Endothelial cell of umbilical vein (primary cell): ENCODE measurements at regions not wholly inside any gene's neighbourhood (a gene's known extent, or its start where the extent isn't known, plus 50 kb on each side); places are given as distances from the start of the nearest gene placed in this dataset.

Experiments used
- CTCF ChIP-seq, 2 donors: IDR thresholded peaks; 1 replicate in 1 of 2; 2 replicates in 1 of 2; pipeline ENCODE4 v1.5.1; 2011; ENCODE audit warnings: low read length in 2 of 2, mild to moderate bottlenecking in 2 of 2, moderate library complexity in 2 of 2, control low read depth in 1 of 2, inconsistent platforms in 1 of 2, low read depth in 1 of 2; ENCODE audit not compliant: insufficient read depth in 1 of 2; ENCODE audit errors: extremely low read depth in 1 of 2
- EZH2 ChIP-seq: IDR thresholded peaks from 2 replicates; pipeline ENCODE4 v1.6.1; 2012; ENCODE audit warnings: borderline replicate concordance, low read depth, mild to moderate bottlenecking, moderate library complexity, low read length, inconsistent platforms; ENCODE audit not compliant: severe bottlenecking
- FOS ChIP-seq: IDR thresholded peaks from 2 replicates; pipeline ENCODE4 v1.6.1; 2011; ENCODE audit warnings: mild to moderate bottlenecking, low read length, moderate library complexity, borderline replicate concordance; ENCODE audit not compliant: insufficient read depth
- JUN ChIP-seq: IDR thresholded peaks from 2 replicates; pipeline ENCODE4 v1.6.1; 2011; ENCODE audit warnings: borderline replicate concordance, low read depth; ENCODE audit not compliant: insufficient read length, insufficient read depth
- MAX ChIP-seq: IDR thresholded peaks from 2 replicates; pipeline ENCODE4 v1.6.1; 2011; ENCODE audit not compliant: insufficient read depth, insufficient read length
- POLR2A ChIP-seq: IDR thresholded peaks from 2 replicates; pipeline ENCODE4 v1.6.1; 2012; ENCODE audit warnings: low read depth, mild to moderate bottlenecking, control low read depth, low read length
- POLR2AphosphoS5 ChIP-seq: IDR thresholded peaks from 2 replicates; pipeline ENCODE4 v1.6.1; 2012; ENCODE audit warnings: low read depth, mild to moderate bottlenecking, control low read depth, low read length, moderate library complexity; ENCODE audit not compliant: insufficient read depth

GRCh38 chr4:34220601-34221000 is 2023.7 kb downstream of the ARAP2 start:
- TF ChIP-seq POLR2A (no peak), CTCF (IDR thresholded peaks at IDR 0.05; ENCODE audit: extremely low read depth in 1 of 2, insufficient read depth in 1 of 2, low read depth in 1 of 2, low read length in 2 of 2) (no peak), EZH2 (no peak), JUN (no peak), POLR2AphosphoS5 (no peak), MAX (no peak), FOS (no peak)
